Suprapubic skin (tissue), 4 donors: ENCODE measurements at regions not wholly inside any gene's neighbourhood (a gene's known extent, or its start where the extent isn't known, plus 50 kb on each side); places are given as distances from the start of the nearest gene placed in this dataset.

Source experiments
- POLR2A ChIP-seq, 2 donors: fragments of 450-650 bp; IDR thresholded peaks; one replicate each; pipeline ENCODE4 v1.6.1; 2017; ENCODE audit warnings: antibody characterized with exemption in 2 of 2, mild to moderate bottlenecking in 2 of 2, moderate library complexity in 2 of 2
- POLR2AphosphoS5 ChIP-seq, 3 donors: sonication (generic); formaldehyde crosslinking; IDR thresholded peaks; one replicate each; pipeline ENCODE4 v1.6.1; 2017; ENCODE audit warnings: antibody characterized with exemption in 3 of 3
- TF ChIP-seq, protein P1 (sequence below), 2 donors: fragments of 200-600 bp in 1 of 2; fragments of 450-650 bp in 1 of 2; sonication (generic) in 1 of 2; IDR thresholded peaks; one replicate each; pipeline ENCODE4 v1.5.1; 2016 to 2019; ENCODE audit warnings: antibody characterized with exemption in 2 of 2, mild to moderate bottlenecking in 1 of 2, moderate library complexity in 1 of 2

DNA sequence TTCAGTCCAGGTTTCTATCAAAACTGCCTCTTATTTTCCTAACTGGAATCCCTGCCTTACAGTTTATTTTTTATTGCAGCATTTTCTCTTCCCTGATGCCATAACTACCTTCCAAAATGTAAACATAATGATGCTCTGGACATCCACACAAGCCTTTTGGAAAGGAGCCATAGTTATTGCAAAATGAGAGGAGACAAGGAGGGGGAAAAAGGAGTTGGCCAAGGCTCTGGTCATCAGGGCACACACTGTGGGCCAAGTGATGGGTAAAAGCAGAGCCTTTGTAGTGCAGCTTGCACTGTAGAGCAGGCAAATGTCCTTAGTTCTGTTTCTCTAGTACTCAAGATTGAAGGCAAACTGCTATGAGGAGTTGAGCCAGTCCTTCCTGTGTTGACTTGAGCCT lies 289.3 kb upstream of the MTPN start:
- TF ChIP-seq, protein P1, sequence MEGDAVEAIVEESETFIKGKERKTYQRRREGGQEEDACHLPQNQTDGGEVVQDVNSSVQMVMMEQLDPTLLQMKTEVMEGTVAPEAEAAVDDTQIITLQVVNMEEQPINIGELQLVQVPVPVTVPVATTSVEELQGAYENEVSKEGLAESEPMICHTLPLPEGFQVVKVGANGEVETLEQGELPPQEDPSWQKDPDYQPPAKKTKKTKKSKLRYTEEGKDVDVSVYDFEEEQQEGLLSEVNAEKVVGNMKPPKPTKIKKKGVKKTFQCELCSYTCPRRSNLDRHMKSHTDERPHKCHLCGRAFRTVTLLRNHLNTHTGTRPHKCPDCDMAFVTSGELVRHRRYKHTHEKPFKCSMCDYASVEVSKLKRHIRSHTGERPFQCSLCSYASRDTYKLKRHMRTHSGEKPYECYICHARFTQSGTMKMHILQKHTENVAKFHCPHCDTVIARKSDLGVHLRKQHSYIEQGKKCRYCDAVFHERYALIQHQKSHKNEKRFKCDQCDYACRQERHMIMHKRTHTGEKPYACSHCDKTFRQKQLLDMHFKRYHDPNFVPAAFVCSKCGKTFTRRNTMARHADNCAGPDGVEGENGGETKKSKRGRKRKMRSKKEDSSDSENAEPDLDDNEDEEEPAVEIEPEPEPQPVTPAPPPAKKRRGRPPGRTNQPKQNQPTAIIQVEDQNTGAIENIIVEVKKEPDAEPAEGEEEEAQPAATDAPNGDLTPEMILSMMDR (IDR thresholded peaks at IDR 0.05): no peak
- TF ChIP-seq POLR2AphosphoS5 (IDR thresholded peaks at IDR 0.05): no peak
- no peak for TF ChIP-seq POLR2A (IDR thresholded peaks at IDR 0.05)
